PC-9 (cell line): ENCODE measurements at regions not wholly inside any gene's neighbourhood (a gene's known extent, or its start where the extent isn't known, plus 50 kb on each side); places are given as distances from the start of the nearest gene placed in this dataset.

Experiments
- BruUV-seq: library from RNA; stranded (reverse); fragments of 400-500 nt; replicated peaks from 2 replicates; lab custom pipeline; 2021; lab: Mats Ljungman, UMichigan
- CTCF ChIA-PET: fragments of 300-600 bp; sonication (Branson Sonifier 250); formaldehyde crosslinking; loops from one replicate; lab custom pipeline; 2022; ENCODE audit warnings: antibody characterized with exemption; lab: Charles Lee
- POLR2A ChIA-PET: fragments of 300-600 bp; sonication (Branson Sonifier 250); formaldehyde crosslinking; loops from one replicate; lab custom pipeline; 2022; ENCODE audit warnings: antibody characterized with exemption; ENCODE audit not compliant: unreplicated experiment; lab: Charles Lee
- DNase-seq, 2 experiments: peaks; one replicate each; pipeline versions ENCODE4 v3.0.0 to v3.0.0-alpha.2; 2015 to 2022; ENCODE audit warnings: mixed read lengths in 1 of 2
- H2AFZ ChIP-seq: fragments of 200-600 bp; sonication (generic); 2 replicates; pipeline ENCODE4 v1.8.1; 2017; ENCODE audit warnings: antibody characterized with exemption
- H3F3A ChIP-seq: fragments of 200-600 bp; sonication (generic); 2 replicates; pipeline ENCODE4 v1.8.1; 2017; ENCODE audit warnings: antibody characterized with exemption, mild to moderate bottlenecking, low read depth; ENCODE audit not compliant: insufficient read depth
- H3K27ac ChIP-seq: fragments of 200-600 bp; sonication (generic); 2 replicates; pipeline ENCODE4 v1.6.1; 2016; ENCODE audit warnings: mixed run types
- H3K27me3 ChIP-seq: fragments of 200-600 bp; sonication (generic); 2 replicates; pipeline ENCODE4 v1.6.1; 2016; ENCODE audit warnings: low read depth, mixed run types; ENCODE audit not compliant: insufficient read depth
- H3K36me3 ChIP-seq: fragments of 200-600 bp; sonication (generic); 2 replicates; pipeline ENCODE4 v1.6.1; 2016; ENCODE audit warnings: low read depth, mixed run types
- H3K4me1 ChIP-seq: fragments of 200-600 bp; sonication (generic); replicated peaks from 2 replicates; pipeline ENCODE4 v1.6.1; 2016; ENCODE audit warnings: mixed run types; ENCODE audit not compliant: insufficient read depth
- H3K4me2 ChIP-seq: fragments of 200-600 bp; sonication (generic); 2 replicates; pipeline ENCODE4 v1.6.1; 2017; ENCODE audit warnings: mixed run types
- H3K4me3 ChIP-seq: fragments of 200-600 bp; sonication (generic); 2 replicates; pipeline ENCODE4 v1.6.1; 2016; ENCODE audit warnings: mixed run types
- H3K79me2 ChIP-seq: fragments of 200-600 bp; sonication (generic); 2 replicates; pipeline ENCODE4 v1.6.1; 2017; ENCODE audit warnings: low read depth, mixed run types
- H3K9me2 ChIP-seq: fragments of 200-600 bp; sonication (generic); 2 replicates; pipeline ENCODE4 v1.8.1; 2017; ENCODE audit warnings: mild to moderate bottlenecking; ENCODE audit not compliant: insufficient read depth
- H3K9me3 ChIP-seq: fragments of 200-600 bp; sonication (generic); 2 replicates; pipeline ENCODE4 v1.8.1; 2016; ENCODE audit warnings: low read depth; ENCODE audit not compliant: insufficient read depth
- H4K20me1 ChIP-seq: fragments of 200-600 bp; sonication (generic); 2 replicates; pipeline ENCODE4 v1.8.1; 2017; ENCODE audit not compliant: insufficient read depth
- EZH2 ChIP-seq: fragments of 200-600 bp; sonication (generic); IDR thresholded peaks from 2 replicates; pipeline ENCODE4 v1.8.0; 2017; ENCODE audit warnings: antibody characterized with exemption, low read depth
- intact Hi-C: fragments of 100-400 bp; cut with micrococcal nuclease; formaldehyde crosslinking; loops from one replicate; pipeline ENCODE4 v1.10.0; 2022; ENCODE audit not compliant: unreplicated experiment
- TF ChIP-seq, protein P1 (sequence below): fragments of 200-600 bp; sonication (generic); conservative IDR thresholded peaks from 2 replicates; pipeline ENCODE4 v1.6.1; 2017; ENCODE audit warnings: mixed run types, antibody characterized with exemption, mild to moderate bottlenecking, moderate library complexity

DNA sequence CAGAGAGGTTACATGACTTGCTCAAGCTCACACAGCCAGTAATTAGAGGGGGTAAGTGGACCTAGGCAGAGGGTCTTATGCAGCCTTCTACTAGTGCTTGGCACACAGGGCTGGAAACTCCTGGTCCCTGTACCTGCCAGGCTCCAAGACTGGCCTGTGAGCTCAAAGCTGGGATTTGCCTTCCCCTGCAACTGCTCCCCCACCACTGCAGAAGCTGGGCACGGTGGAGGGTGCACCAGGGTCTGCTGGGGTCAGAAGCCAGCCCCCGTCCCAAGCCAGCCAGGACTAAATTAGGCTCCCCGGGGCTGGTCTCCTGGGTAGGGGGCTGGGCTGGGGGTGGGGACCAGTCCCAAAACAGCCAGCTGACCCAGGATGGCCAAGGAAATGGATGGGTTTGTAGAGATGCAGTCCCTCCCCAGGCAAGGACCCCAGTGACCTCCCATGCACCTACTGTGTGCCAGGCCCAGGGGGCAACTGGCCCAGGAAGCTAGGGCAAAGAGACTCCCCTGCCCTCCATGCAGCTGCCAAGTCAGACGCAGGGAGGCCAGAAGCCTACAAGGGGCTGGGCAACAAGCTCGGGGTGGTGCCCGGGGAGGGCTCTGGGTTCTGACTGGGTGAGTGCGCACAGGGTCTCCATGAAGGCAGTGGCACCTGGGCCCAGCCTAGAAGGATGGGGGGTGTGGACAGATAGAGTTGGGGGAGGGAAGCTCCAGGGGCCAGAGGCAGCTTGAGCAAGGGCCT is 51.8 kb upstream of the LINGO1 start:
- TF ChIP-seq, protein P1, sequence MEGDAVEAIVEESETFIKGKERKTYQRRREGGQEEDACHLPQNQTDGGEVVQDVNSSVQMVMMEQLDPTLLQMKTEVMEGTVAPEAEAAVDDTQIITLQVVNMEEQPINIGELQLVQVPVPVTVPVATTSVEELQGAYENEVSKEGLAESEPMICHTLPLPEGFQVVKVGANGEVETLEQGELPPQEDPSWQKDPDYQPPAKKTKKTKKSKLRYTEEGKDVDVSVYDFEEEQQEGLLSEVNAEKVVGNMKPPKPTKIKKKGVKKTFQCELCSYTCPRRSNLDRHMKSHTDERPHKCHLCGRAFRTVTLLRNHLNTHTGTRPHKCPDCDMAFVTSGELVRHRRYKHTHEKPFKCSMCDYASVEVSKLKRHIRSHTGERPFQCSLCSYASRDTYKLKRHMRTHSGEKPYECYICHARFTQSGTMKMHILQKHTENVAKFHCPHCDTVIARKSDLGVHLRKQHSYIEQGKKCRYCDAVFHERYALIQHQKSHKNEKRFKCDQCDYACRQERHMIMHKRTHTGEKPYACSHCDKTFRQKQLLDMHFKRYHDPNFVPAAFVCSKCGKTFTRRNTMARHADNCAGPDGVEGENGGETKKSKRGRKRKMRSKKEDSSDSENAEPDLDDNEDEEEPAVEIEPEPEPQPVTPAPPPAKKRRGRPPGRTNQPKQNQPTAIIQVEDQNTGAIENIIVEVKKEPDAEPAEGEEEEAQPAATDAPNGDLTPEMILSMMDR, result no peak
- TF ChIP-seq EZH2, result no peak
- Histone ChIP-seq H3F3A (no peaks in the 10 kb centered on the region), H3K9me3 (no peaks in the 10 kb centered on the region), H3K4me1 (no peaks in the 10 kb centered on the region), H3K9me2 (no peaks in the 10 kb centered on the region), H3K36me3 (no peaks in the 10 kb centered on the region), H4K20me1 (no peaks in the 10 kb centered on the region; the same call in 1 of the 2 replicates), H3K4me3 (no peak overlapping the region), H3K27ac (no peak overlapping the region), H3K4me2 (no peak overlapping the region), H2AFZ (no peak overlapping the region), H3K27me3 (peaks cover 91% of the 10 kb centered on the region), H3K79me2 (no peaks in the 10 kb centered on the region)
- intact Hi-C loops, result no loop called here
- no TSS peak for BruUV-seq
- ChIA-PET POLR2A (no interaction called here), CTCF (no interaction called here)
- DNase-seq, result no peak

DNA sequence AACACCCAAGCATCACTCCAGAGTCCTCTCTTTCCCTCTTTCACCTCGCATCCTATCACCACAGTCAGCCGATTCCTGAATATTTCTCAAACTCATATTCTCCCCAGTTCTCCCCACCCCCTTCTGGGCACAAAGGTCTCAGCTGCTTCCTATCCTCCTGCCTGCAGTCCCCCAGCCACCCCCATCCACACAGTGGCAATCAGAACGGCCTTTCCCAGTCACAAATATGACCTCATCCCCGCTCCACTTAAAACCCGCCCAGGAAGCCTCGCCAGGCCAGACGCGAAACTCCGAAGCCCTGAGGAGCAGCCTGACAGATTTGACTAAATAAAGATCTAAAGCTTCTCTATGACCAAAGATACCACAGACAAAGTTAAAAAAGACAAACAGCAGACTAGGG is 49.9 kb upstream of the LINGO1 start:
- TF ChIP-seq, protein P1, result no peak
- TF ChIP-seq EZH2, result no peak
- no peak overlapping the region for H3K4me2 ChIP-seq
- CTCF ChIA-PET, result no interaction called here
- no peak overlapping the region for H3K4me3 ChIP-seq
- no peaks in the 10 kb centered on the region for H3K4me1 ChIP-seq
- no peak overlapping the region for H3K27ac ChIP-seq
- POLR2A ChIA-PET, result no interaction called here
- BruUV-seq, result no TSS peak
- no peaks in the 10 kb centered on the region for H3K36me3 ChIP-seq
- H3K9me2 ChIP-seq, result no peaks in the 10 kb centered on the region
- no peaks in the 10 kb centered on the region for H3F3A ChIP-seq
- intact Hi-C loops, result no loop called here
- no peak for DNase-seq
- no peaks in the 10 kb centered on the region for H3K9me3 ChIP-seq
- peaks cover 90% of the 10 kb centered on the region for H3K27me3 ChIP-seq
- no peaks in the 10 kb centered on the region for H3K79me2 ChIP-seq
- no peaks in the 10 kb centered on the region; the same call in none of the 2 replicates for H4K20me1 ChIP-seq
- no peak overlapping the region for H2AFZ ChIP-seq
